ENCODE measurements at regions not wholly inside any gene's neighbourhood (a gene's known extent, or its start where the extent isn't known, plus 50 kb on each side); places are given as distances from the start of the nearest gene placed in this dataset.

GRCh38 chr14:42090122-42090521 lies 483.4 kb downstream of the LRFN5 start:
- DNase-seq (ENCODE audit: low spot score), result no peak

- DNase-seq (ENCODE audit: low spot score), result no peak
Measured at GRCh38 chr14:42079911-42080310, 473.2 kb downstream of the LRFN5 start.

DNA sequence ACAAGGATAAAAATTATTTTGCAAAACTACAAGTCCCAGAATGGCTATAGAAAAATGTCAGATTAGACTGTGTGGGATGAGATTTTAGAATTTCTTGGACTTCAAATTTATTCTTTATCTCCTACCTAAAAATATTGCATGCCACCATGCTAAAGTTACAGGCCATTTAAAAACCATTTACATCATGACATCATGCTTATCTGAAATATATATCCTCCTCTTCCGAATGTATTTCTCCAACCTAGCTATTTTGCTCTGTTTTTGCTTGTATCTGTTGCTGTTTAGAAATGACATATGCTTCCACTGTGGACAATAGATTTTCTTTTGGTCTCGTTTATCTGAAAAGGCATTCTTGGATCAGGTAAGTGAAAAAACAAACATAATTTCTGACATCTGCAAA lies 471.7 kb downstream of the LRFN5 start:
- no peak for DNase-seq (ENCODE audit: low spot score)

GRCh38 chr14:42070031-42070430 lies 463.4 kb downstream of the LRFN5 start:
- DNase-seq (ENCODE audit: low spot score), result no peak

GRCh38 chr14:42057111-42057510 lies 450.4 kb downstream of the LRFN5 start:
- no peak for DNase-seq (ENCODE audit: low spot score)

DNA sequence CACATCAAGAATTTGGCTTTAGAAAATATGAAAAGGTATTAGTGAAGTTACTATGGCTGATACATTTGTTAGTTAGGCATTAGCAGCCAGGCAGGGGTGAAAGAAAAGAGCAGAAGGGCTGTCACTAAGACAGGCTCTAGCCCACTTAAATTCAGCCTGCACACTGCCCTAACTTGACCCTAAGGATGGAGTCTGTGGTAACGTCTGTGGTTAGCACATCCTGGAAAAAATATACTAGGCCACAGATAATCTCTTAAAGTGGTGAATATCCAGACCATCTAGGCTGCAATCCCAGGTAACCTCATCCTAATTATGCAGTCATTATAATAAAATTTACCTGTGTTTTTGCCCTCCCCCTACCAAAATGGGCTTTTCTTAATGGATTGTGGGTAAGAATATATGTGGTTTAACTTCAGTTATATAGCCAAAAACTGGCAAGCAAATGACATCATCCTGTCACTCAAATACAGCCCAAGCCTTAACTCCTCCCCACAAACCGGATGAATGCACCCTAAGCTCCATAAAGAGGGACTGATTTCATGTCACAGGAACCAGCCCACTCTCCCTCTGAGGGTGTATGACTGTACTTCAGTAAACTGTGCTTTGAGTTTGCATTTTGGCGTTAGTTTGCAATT lies 440.9 kb downstream of the LRFN5 start:
- peak; percentile 1 for DNase-seq (ENCODE audit: low spot score)

- DNase-seq (ENCODE audit: low spot score), result no peak
Measured at GRCh38 chr14:42045383-42045782, 438.7 kb downstream of the LRFN5 start.

DNA sequence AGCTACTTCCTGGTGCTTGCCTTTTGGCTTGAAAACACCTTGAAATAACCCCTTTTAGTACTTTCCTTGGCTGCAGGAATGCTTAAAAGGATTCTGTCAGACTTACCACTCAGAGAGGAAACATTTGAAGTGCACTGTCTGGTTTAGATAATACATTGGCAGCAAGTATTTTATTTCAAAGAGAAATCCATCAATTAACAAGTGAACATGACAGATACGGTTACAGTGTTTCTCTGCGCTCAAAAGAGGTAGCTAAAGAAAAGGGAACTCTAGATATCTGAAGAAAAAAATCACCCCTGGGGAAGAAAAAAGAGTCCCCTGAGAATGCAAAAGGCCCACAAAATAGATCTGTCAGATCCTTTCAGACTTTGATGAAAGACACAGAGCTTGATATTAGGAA lies 421.9 kb downstream of the LRFN5 start:
- no peak for DNase-seq (ENCODE audit: low spot score)

DNA sequence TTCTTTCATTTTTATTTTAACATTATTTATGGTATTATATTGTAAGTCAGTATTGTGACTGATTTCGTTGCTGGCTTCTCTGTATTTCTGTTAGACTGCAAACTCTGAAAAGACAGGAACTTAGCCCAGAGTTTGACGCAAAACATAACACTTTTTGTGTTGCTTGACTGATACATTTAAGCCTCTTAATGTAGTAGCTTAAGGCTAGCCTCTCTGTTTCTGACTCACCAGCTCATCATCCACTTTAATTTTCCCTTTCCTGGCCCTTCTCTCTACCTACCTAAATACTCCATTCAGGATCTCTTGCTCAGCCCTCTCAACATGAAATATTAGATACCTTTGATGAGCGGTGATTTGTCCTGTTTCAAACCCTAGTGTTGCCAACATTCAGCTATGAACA lies 420.6 kb downstream of the LRFN5 start:
- no peak for DNase-seq (ENCODE audit: low spot score)

DNA sequence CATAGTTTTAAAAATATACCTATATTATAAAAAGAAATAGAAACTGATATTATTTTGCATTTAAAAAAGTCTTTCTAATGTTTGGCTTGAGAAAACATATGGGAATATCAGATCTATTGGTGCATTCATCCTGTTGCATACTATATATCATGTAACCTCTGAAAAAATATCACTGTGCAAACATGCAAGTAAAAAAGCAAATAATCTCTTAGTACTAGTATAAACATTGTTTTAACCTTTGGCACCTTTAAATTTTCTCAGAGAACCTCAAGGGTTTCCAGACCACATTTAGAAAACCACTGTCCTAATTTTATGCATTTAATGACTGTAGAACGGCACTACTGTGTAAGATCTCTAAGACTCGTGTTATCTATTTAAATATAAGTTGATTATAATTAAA lies 416.8 kb downstream of the LRFN5 start:
- no peak for DNase-seq (ENCODE audit: low spot score)

- no peak for DNase-seq (ENCODE audit: low spot score)
Measured at GRCh38 chr14:42014301-42014700, 407.6 kb downstream of the LRFN5 start.

DNA sequence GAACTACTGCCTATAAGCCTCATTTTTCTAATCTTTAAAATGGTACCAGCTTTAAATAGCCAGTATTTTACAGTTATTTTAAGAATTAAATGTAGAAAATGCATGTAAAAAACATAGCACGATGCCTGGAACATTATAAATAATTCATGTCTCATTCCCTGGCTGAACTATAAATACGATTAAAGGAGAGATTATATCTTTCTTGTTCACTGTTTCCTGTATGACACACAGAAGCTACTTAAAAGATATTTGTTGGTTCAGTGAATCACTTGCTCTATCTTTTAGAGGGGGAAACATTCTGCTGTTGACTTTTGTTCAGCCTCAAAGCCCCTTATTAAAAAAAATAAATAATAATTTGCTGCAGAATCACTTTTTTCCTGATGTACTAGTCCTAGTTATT lies 406.9 kb downstream of the LRFN5 start:
- DNase-seq (ENCODE audit: low spot score), result no peak

- no peak for DNase-seq (ENCODE audit: low spot score)
Measured at GRCh38 chr14:42013153-42013552, 406.5 kb downstream of the LRFN5 start.

DNA sequence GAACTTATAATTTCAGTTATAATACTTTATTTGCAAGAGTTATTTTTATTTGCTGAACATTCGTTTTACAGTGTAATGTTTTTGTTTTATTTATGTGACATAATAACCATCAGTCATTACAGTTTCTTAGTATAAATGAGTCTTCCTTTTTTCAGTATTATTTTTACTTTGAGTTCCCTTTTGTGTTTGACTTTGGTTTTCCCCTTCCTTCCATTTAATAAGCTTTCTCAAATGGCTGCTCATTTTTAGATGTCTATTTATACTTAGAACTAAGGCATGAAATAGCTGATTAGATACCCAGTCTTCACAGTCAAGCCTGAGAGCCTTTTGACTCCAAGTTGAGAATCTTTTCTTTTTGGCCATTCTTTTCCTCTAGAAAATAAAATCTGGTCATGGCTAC lies 404.5 kb downstream of the LRFN5 start:
- no peak for DNase-seq (ENCODE audit: low spot score)

- no peak for DNase-seq (ENCODE audit: low spot score)
Measured at GRCh38 chr14:42004321-42004720, 397.6 kb downstream of the LRFN5 start.

DNA sequence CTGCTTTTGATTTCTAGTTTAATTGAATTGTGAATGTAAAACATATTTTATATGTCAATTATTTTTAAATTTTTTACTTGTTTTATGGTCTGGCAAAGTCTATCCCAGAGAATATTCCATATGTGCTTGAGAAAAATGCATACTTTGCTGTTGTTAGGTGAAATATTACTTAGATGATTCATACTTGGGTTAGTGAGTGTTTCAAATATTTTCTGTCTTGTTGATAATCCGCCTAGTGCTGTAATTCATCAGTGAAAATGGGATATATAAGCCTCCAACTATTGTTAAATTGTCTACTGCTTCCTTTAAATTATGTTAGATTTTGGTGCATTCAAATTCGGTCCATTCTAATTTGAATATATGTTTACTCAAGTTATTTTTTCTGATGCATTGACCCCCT lies 395.5 kb downstream of the LRFN5 start:
- DNase-seq (ENCODE audit: low spot score), result no peak

DNA sequence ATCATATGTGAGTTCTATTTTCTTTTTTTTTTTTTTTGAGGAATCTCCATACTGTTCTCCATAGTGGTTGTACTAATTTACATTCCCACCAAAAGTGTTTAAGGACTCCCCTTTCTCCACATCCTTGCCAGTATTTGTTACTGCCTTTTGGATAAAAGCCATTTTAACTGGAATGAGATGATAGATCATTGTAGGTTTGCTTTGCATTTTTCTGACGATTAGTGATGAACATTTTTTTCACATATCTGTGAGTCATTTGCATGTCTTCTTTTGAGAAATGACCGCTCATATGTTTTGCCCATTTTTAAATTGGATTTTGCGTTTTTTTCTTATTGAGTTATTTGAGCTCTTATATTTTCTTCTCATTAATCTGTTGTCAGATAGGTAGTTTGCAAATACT lies 394.8 kb downstream of the LRFN5 start:
- no peak for DNase-seq (ENCODE audit: low spot score)

GRCh38 chr14:42000450-42000849 lies 393.8 kb downstream of the LRFN5 start:
- DNase-seq (ENCODE audit: low spot score), result no peak

DNA sequence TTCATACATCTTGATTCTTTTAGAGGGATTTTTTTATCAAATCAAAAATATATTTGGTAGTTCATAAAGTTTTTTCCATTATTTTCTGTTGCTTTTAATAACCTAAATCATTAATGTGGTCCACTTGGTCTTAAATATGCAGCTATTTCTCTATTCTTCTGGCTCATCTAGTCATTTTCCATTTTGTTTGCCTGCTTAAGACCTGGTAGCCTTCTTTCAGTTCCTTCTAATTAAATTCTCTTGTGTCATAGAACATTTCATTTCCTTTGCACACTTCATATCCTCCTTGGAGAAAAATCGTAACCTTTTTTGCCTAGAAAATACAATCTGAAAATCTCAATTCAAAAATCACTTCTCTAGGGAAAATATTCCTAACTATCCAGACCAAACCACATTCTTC lies 387.0 kb downstream of the LRFN5 start:
- DNase-seq (ENCODE audit: low spot score), result no peak

- peak; percentile 8 for DNase-seq (ENCODE audit: low spot score)
Measured at GRCh38 chr14:41986700-41987099, 380.0 kb downstream of the LRFN5 start.

DNA sequence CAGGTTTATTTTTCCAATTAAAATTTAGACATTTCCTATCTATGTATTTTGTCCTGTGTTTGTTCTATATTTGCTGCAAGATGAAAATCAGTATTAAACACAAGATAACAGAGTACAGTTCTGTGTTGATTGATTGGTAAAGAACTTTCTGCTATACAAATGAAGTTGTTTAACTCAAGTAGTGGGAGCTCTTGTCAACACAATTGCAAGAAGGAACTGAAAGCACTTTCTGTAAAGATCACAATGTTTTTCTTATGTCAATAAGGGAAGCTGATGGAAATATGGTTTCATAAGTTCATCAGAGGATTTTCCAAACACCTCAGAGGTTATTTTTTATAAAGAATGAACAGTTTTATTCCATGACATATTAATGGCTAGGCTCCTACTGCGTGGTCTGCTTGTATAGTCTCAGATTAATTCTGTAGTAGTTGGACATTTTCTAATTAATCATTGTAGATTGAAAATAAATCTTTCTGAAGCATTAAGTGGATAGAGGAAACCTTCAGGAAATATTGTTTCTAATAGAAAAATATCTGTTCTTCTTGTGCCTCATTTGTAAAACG lies 379.5 kb downstream of the LRFN5 start:
- no peak for DNase-seq (ENCODE audit: low spot score)

DNA sequence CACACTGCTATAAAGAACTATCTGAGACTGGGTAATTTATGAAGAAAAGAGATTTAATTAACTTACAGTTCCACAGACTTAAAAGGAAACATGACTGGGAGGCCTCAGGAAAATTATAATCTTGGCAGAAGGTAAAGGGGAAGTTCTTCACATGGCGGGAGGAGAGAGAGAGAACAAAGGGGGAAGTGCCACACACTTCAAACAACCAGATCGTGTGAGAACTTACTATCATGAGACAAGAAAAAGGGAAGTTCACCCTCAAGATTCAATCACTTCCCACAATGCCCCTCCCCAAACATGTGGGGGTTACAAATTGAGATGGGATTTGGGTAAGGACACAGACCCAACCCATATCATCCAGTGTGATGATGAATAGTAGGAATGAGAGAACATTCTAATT lies 366.5 kb downstream of the LRFN5 start:
- DNase-seq (ENCODE audit: low spot score), result no peak

GRCh38 chr14:41972531-41972930 lies 365.9 kb downstream of the LRFN5 start:
- DNase-seq (ENCODE audit: low spot score), result no peak

- DNase-seq (ENCODE audit: low spot score), result no peak
Measured at GRCh38 chr14:41960281-41960680, 353.6 kb downstream of the LRFN5 start.
